Tibial nerve (tissue), 4 donors: ENCODE measurements at regions not wholly inside any gene's neighbourhood (a gene's known extent, or its start where the extent isn't known, plus 50 kb on each side); places are given as distances from the start of the nearest gene placed in this dataset.

Source experiments
- DNase-seq, 2 donors: peaks; one replicate each; pipeline ENCODE4 v3.0.0-alpha.2; 2019; ENCODE audit warnings: low spot score in 2 of 2
- H3K27ac ChIP-seq, 4 donors: fragments of 200-600 bp; sonication (generic) in 3 of 4; one replicate each; pipeline ENCODE4 v1.5.1; 2017 to 2019; ENCODE audit warnings: mild to moderate bottlenecking in 1 of 4
- H3K27me3 ChIP-seq, 2 donors: fragments of 200-600 bp; sonication (generic) in 1 of 2; one replicate each; pipeline versions ENCODE4 v1.5.1 to v1.6.0; 2017 to 2019
- H3K36me3 ChIP-seq, 3 donors: fragments of 200-600 bp; sonication (generic); one replicate each; pipeline ENCODE4 v1.5.1; 2018 to 2019
- H3K4me1 ChIP-seq, 4 donors: fragments of 200-600 bp; sonication (generic) in 3 of 4; one replicate each; pipeline ENCODE4 v1.5.1; 2017 to 2019
- H3K4me3 ChIP-seq, 4 donors: fragments of 200-600 bp; sonication (generic) in 3 of 4; one replicate each; pipeline ENCODE4 v1.5.1; 2017 to 2019; ENCODE audit warnings: mild to moderate bottlenecking in 1 of 4, moderate library complexity in 1 of 4
- H3K9me3 ChIP-seq, 4 donors: fragments of 200-600 bp; sonication (generic) in 3 of 4; one replicate each; pipeline ENCODE4 v1.5.1; 2017 to 2019
- CTCF ChIP-seq, 5 experiments: fragments of 200-600 bp in 3 of 5; fragments of 450-650 bp in 2 of 5; sonication (generic) in 3 of 5; IDR thresholded peaks; one replicate each; pipeline ENCODE4 v1.5.1; 2016 to 2019; ENCODE audit warnings: antibody characterized with exemption in 5 of 5, mild to moderate bottlenecking in 3 of 5, moderate library complexity in 2 of 5
- EP300 ChIP-seq, 2 donors: sonication (generic); formaldehyde crosslinking; IDR thresholded peaks; one replicate each; pipeline ENCODE4 v1.6.1; 2017; ENCODE audit warnings: antibody characterized with exemption in 2 of 2, mild to moderate bottlenecking in 1 of 2
- POLR2A ChIP-seq, 2 donors: fragments of 450-650 bp; IDR thresholded peaks; one replicate each; pipeline ENCODE4 v1.6.1; 2017; ENCODE audit warnings: antibody characterized with exemption in 2 of 2, mild to moderate bottlenecking in 2 of 2, moderate library complexity in 2 of 2
- WGBS, 2 donors: methylation state at CpG; one replicate each; pipeline ENCODE4 v1.1.5; 2018; 5-methylcytosine and 5-hydroxymethylcytosine counted together

GRCh38 chr1:164061528-164061927 is 497.5 kb upstream of the PBX1 start:
- whole genome bisulfite sequencing, 2 donors, result 84 to 85% methylated on average over 3 of the region's 3 CpGs
- Histone ChIP-seq H3K27ac (no peak overlapping the region), H3K36me3 (no peaks in the 10 kb centered on the region), H3K4me1 (no peaks in the 10 kb centered on the region), H3K4me3 (no peak overlapping the region), H3K9me3 (no peaks in the 10 kb centered on the region), H3K27me3 (no peaks in the 10 kb centered on the region)
- DNase-seq, result no peak
- TF ChIP-seq EP300 (IDR thresholded peaks at IDR 0.05) (no peak), CTCF (IDR thresholded peaks at IDR 0.05) (no peak), POLR2A (IDR thresholded peaks at IDR 0.05) (no peak)

GRCh38 chr1:164064501-164064900 is 494.5 kb upstream of the PBX1 start:
- H3K9me3 ChIP-seq, result peaks cover 0 to 7% (median 0%) of the 10 kb centered on the region in 4 donors
- no peaks in the 10 kb centered on the region for H3K27me3 ChIP-seq
- 56 to 76% methylated on average over 2 of the region's 2 CpGs for WGBS, 2 donors
- no peak for DNase-seq
- no peaks in the 10 kb centered on the region for H3K36me3 ChIP-seq
- H3K4me3 ChIP-seq, result no peak overlapping the region
- no peaks in the 10 kb centered on the region for H3K4me1 ChIP-seq
- TF ChIP-seq CTCF (IDR thresholded peaks at IDR 0.05) (no peak), EP300 (IDR thresholded peaks at IDR 0.05) (no peak), POLR2A (IDR thresholded peaks at IDR 0.05) (no peak)
- no peak overlapping the region for H3K27ac ChIP-seq

DNA sequence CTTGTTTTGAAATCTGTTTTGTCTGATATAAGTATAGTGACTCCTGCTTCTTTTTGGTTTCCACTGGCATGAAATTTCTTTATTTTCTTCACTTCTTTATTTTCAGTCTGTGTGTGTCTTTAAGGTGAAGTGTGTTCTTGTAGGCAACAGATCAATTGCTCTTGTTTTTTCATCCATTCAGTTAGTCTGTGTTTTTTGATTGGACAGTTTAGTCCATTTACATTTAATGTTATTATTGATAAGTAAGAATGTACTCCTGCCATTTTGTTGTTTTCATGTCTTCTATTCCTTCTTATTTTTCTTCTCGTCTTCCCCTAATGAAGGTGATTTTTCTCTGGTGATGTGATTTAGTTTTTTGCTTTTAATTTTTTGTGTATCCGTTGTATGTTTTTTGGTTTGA is 487.7 kb upstream of the PBX1 start:
- Histone ChIP-seq H3K36me3 (no peaks in the 10 kb centered on the region), H3K4me3 (no peak overlapping the region), H3K27me3 (no peaks in the 10 kb centered on the region), H3K9me3 (peaks cover 0 to 42% (median 7%) of the 10 kb centered on the region in 4 donors), H3K27ac (no peak overlapping the region), H3K4me1 (no peaks in the 10 kb centered on the region)
- DNase-seq, result no peak
- 96% methylated on average over 2 of the region's 2 CpGs for WGBS, 2 donors
- TF ChIP-seq EP300 (IDR thresholded peaks at IDR 0.05) (no peak), CTCF (IDR thresholded peaks at IDR 0.05) (no peak), POLR2A (IDR thresholded peaks at IDR 0.05) (no peak)

GRCh38 chr1:164086832-164087231 is 472.2 kb upstream of the PBX1 start:
- Histone ChIP-seq H3K27ac (no peak overlapping the region), H3K4me1 (no peaks in the 10 kb centered on the region), H3K36me3 (no peaks in the 10 kb centered on the region), H3K27me3 (no peaks in the 10 kb centered on the region), H3K9me3 (no peaks in the 10 kb centered on the region), H3K4me3 (no peak overlapping the region)
- TF ChIP-seq EP300 (IDR thresholded peaks at IDR 0.05) (no peak), POLR2A (IDR thresholded peaks at IDR 0.05) (no peak), CTCF (IDR thresholded peaks at IDR 0.05) (no peak)
- no peak for DNase-seq

DNA sequence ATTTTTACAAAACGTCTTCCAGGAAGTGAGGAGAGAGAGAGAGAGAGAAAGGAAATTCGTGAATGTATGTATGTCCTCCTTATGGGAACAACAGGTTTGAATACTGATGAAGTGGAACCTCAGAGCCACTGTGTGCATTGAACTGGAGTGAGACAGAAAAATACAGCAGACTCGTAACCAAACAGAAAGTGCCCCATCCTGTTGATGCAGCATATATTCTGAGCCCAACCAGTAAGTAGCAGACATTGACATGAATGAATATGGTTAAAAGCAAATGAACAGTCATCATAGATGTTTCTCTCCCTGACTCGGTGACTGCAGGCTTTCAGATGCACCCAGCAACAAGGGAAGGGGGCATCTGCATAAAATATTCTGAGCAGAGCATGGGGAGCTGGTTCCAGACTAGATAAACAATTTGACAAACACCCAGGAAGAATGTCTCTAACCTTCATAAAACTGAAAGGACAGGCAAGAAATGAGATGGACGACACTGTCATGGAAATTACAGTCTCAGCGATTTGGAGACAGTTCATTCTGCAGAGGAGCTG is 471.0 kb upstream of the PBX1 start:
- H3K4me3 ChIP-seq, result no peak overlapping the region
- no peak for DNase-seq
- no peaks in the 10 kb centered on the region for H3K4me1 ChIP-seq
- TF ChIP-seq CTCF (IDR thresholded peaks at IDR 0.05) (no peak), POLR2A (IDR thresholded peaks at IDR 0.05) (no peak), EP300 (IDR thresholded peaks at IDR 0.05) (no peak)
- no peaks in the 10 kb centered on the region for H3K27me3 ChIP-seq
- H3K27ac ChIP-seq, result no peak overlapping the region
- no peaks in the 10 kb centered on the region for H3K36me3 ChIP-seq
- peaks cover 0 to 3% (median 0%) of the 10 kb centered on the region in 4 donors for H3K9me3 ChIP-seq
- WGBS, 2 donors, result 41 to 45% methylated on average over 6 of the region's 6 CpGs
